CD4-positive, alpha-beta T cell treated with Interferon gamma for 1 hour (primary cell): ENCODE measurements at regions not wholly inside any gene's neighbourhood (a gene's known extent, or its start where the extent isn't known, plus 50 kb on each side); places are given as distances from the start of the nearest gene placed in this dataset.

Source experiments
- DNase-seq: peaks from one replicate; pipeline ENCODE4 v3.0.0-alpha.2; 2020

- no peak for DNase-seq
Observed at GRCh38 chr16:85349365-85350145, 237.3 kb upstream of the CIBAR2 start.

- DNase-seq: no peak
Observed at GRCh38 chr16:85350146-85350728, 238.0 kb upstream of the CIBAR2 start.

- DNase-seq: no peak
Observed at GRCh38 chr16:85350973-85351372, 238.7 kb upstream of the CIBAR2 start.

- no peak for DNase-seq
Observed at GRCh38 chr16:85353013-85353412, 240.7 kb upstream of the CIBAR2 start.

- no peak for DNase-seq
Observed at GRCh38 chr16:85353839-85354685, 241.8 kb upstream of the CIBAR2 start.

GRCh38 chr16:85354686-85355514 lies 242.6 kb upstream of the CIBAR2 start:
- no peak for DNase-seq

GRCh38 chr16:85355515-85355837 lies 243.2 kb upstream of the CIBAR2 start:
- no peak for DNase-seq

- DNase-seq: no peak
Observed at GRCh38 chr16:85356157-85356556, 243.9 kb upstream of the CIBAR2 start.

GRCh38 chr16:85357323-85357722 lies 245.1 kb upstream of the CIBAR2 start:
- DNase-seq: no peak

- no peak for DNase-seq
Observed at GRCh38 chr16:85357924-85358505, 245.7 kb upstream of the CIBAR2 start.

- DNase-seq: no peak
Observed at GRCh38 chr16:85358704-85359146, 246.5 kb upstream of the CIBAR2 start.

GRCh38 chr16:85359147-85359822 lies 247.0 kb upstream of the CIBAR2 start:
- DNase-seq: no peak

- no peak for DNase-seq
Observed at GRCh38 chr16:85360323-85361277, 248.3 kb upstream of the CIBAR2 start.

- no peak for DNase-seq
Observed at GRCh38 chr16:85361441-85362118, 249.3 kb upstream of the CIBAR2 start.

- DNase-seq: no peak
Observed at GRCh38 chr16:85362443-85362842, 250.2 kb upstream of the CIBAR2 start.

- DNase-seq: no peak
Observed at GRCh38 chr16:85363427-85363826, 249.7 kb upstream of the GSE1 start.

GRCh38 chr16:85363881-85364280 lies 249.2 kb upstream of the GSE1 start:
- no peak for DNase-seq

GRCh38 chr16:85364323-85365040 lies 248.6 kb upstream of the GSE1 start:
- no peak for DNase-seq

GRCh38 chr16:85365120-85365519 lies 248.0 kb upstream of the GSE1 start:
- DNase-seq: no peak
